ENCODE measurements at regions not wholly inside any gene's neighbourhood (a gene's known extent, or its start where the extent isn't known, plus 50 kb on each side); places are given as distances from the start of the nearest gene placed in this dataset.
A peak's percentile ranks its signal among the peaks of the same experiment; 100 is the strongest.

- WGBS (ENCODE audit: missing lambda C conversion rate), result 73% methylated on average over 1 of the region's 1 CpG
- no peak for FAIRE-seq
- no peak overlapping the region for H3K4me3 ChIP-seq
Observed at GRCh38 chr1:195200772-195201171, 1407.5 kb downstream of the KCNT2 start.

GRCh38 chr1:195197116-195197515, 1411.1 kb downstream of the KCNT2 start:
- 58% methylated on average over 1 of the region's 1 CpG for WGBS (ENCODE audit: missing lambda C conversion rate)
- Histone ChIP-seq H3K4me3 (no peak overlapping the region), H3K4me2 (no peak overlapping the region), H3K9me3 (no peaks in the 10 kb centered on the region), H3K4me1 (no peaks in the 10 kb centered on the region), H3K27ac (no peak overlapping the region)
- FAIRE-seq (no peak), ATAC-seq (no peak), DNase-seq (ENCODE audit: low read depth in 1 of 2, low spot score in 1 of 2) (no peak)
- CTCF ChIA-PET, result no interaction called here
- TF ChIP-seq EP300 (IDR thresholded peaks at IDR 0.05) (no peak), EHF (CRISPR knock-in tag; IDR thresholded peaks at IDR 0.05) (no peak), ZNF302 (CRISPR knock-in tag; IDR thresholded peaks at IDR 0.05) (no peak), USF2 (IDR thresholded peaks at IDR 0.05) (no peak), ZSCAN20 (CRISPR knock-in tag; IDR thresholded peaks at IDR 0.05) (no peak), GATA3 (IDR thresholded peaks at IDR 0.05; ENCODE audit: borderline replicate concordance) (no peak), PHF8 (IDR thresholded peaks at IDR 0.05; ENCODE audit: borderline replicate concordance, low read depth) (no peak), ZFP36 (IDR thresholded peaks at IDR 0.05; ENCODE audit: borderline replicate concordance, partially characterized antibody) (no peak)
- POLR2A ChIA-PET, result no interaction called here

More at GRCh38 chr1:195200772-195201171, 1407.5 kb downstream of the KCNT2 start:
- no peak overlapping the region for H3K27ac ChIP-seq
- ATAC-seq (no peak), DNase-seq (ENCODE audit: low read depth in 1 of 2, low spot score in 1 of 2) (no peak)
- H3K9me3 ChIP-seq, result no peaks in the 10 kb centered on the region
- ChIA-PET CTCF (no interaction called here), POLR2A (no interaction called here)
- no peak overlapping the region for H3K4me2 ChIP-seq
- no peak for TF ChIP-seq KDM1A (IDR thresholded peaks at IDR 0.05; ENCODE audit: low read depth)
- TF ChIP-seq RNF2 (IDR thresholded peaks at IDR 0.05; ENCODE audit: borderline replicate concordance, low read depth), result no peak
- no peak for TF ChIP-seq ZNF302 (CRISPR knock-in tag; IDR thresholded peaks at IDR 0.05)
- TF ChIP-seq PHF8 (IDR thresholded peaks at IDR 0.05; ENCODE audit: borderline replicate concordance, low read depth), result no peak
- TF ChIP-seq MAZ (IDR thresholded peaks at IDR 0.05; ENCODE audit: borderline replicate concordance, low read depth, low read length), result no peak
- TF ChIP-seq ELK1 (IDR thresholded peaks at IDR 0.05; ENCODE audit: low read depth, low read length), result no peak
- TF ChIP-seq MAFK (IDR thresholded peaks at IDR 0.05; ENCODE audit: partially characterized antibody), result no peak
- no peak for TF ChIP-seq JUNB (IDR thresholded peaks at IDR 0.05)
- no peaks in the 10 kb centered on the region for H3K4me1 ChIP-seq

GRCh38 chr1:195195423-195196057, 1412.7 kb downstream of the KCNT2 start:
- ATAC-seq (0 out of 6 replicates have a peak, but pooled peaks of 1 of the 2 experiments have one; percentile 30), FAIRE-seq (no peak), DNase-seq (ENCODE audit: low read depth in 1 of 2, low spot score in 1 of 2) (no peak)
- ChIA-PET CTCF (no interaction called here), POLR2A (no interaction called here)
- H3K4me3 ChIP-seq, result peak overlapping the region; percentile 15; the same call in 1 of the 3 replicates
- H3K27ac ChIP-seq, result no peak overlapping the region
- no peaks in the 10 kb centered on the region for H3K4me1 ChIP-seq
- TF ChIP-seq GATA3 (IDR thresholded peaks at IDR 0.05; ENCODE audit: borderline replicate concordance), result no peak
- TF ChIP-seq USF2 (IDR thresholded peaks at IDR 0.05), result no peak
- TF ChIP-seq EHF (CRISPR knock-in tag; IDR thresholded peaks at IDR 0.05), result no peak
- TF ChIP-seq E2F6 (IDR thresholded peaks at IDR 0.05; ENCODE audit: borderline replicate concordance, low read depth), result no peak
- TF ChIP-seq TFCP2L1 (CRISPR knock-in tag; IDR thresholded peaks at IDR 0.05), result no peak
- peak overlapping the region; percentile 55 for H3K4me2 ChIP-seq
- WGBS (ENCODE audit: missing lambda C conversion rate), result 9% methylated on average over 8 of the region's 8 CpGs
- no peaks in the 10 kb centered on the region for H3K9me3 ChIP-seq

All from A549 (cell line).